Medulla oblongata (tissue), 1 donor: ENCODE measurements at regions not wholly inside any gene's neighbourhood (a gene's known extent, or its start where the extent isn't known, plus 50 kb on each side); places are given as distances from the start of the nearest gene placed in this dataset.
A peak's percentile ranks its signal among the peaks of the same experiment; 100 is the strongest.
"Not testable (repeated sequence)": the region's sequence is repeated elsewhere in the genome, so short reads cannot be mapped to it uniquely, and the experiment has no call there.

Experiments used
- DNase-seq: peaks from one replicate; pipeline ENCODE4 v3.0.0-alpha.2; 2015; ENCODE audit errors: extremely low spot score

DNA sequence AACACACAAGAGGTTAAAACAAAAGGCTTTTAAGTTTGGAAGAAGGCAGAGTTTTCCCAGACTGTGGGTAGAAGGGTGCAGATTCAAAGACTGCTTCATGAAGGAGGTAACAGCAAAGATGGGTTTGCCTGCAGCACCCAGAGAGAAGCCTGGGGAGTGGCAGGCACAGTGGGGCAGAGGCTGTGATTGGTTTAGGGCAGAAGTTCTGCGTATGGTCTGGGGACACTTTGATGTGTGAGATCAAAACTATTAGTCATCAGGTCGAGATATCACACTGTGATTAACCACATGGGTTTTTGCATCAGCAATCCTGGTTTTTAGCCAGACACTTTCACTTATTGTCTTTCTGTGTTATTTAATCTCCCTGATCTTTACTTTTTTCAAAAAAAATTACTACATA lies 188.8 kb upstream of the GLRA1 start:
- DNase-seq, result no peak

DNA sequence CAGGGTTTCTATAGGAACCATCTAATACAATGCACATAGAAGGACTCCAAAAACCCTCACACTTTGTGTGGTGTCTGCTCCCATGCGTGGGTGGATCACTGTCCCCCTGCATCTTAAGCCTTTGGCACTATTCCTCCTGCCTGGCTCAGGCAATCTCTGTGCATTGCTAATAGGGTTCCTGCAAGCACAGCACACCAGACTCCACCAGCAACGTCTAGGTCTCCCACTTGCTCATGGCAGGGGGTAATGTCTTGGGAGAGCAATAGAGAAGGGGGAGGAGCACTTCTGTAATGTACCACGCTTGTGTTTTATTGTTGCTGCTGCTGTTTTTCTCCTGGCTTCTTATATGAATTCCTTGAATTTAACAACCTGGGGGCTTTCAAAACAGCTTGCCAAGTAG lies 182.6 kb upstream of the GLRA1 start:
- no peak for DNase-seq

DNA sequence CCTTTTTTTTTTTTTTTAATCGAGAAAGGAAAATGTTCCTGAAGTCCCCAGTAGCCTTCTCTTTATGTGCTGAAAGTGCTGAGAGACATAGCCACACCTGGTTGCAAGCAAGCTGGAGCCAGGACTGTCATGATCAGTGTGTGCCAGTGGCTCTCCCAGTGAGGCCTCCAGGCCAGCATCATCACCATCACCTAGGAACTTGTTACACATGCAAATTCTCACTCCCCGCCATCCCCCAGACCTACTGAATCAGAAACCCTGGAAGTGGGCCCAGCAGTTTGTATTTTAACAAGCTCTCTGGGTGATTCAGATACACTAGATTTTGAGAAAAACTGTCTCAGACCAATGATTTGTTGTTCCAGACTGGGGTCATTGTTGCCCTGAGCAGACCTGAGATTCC lies 181.9 kb upstream of the GLRA1 start:
- no peak for DNase-seq

- DNase-seq, result no peak
These were observed 180.4 kb upstream of the GLRA1 start for GRCh38 chr5:152105085-152105484.

DNA sequence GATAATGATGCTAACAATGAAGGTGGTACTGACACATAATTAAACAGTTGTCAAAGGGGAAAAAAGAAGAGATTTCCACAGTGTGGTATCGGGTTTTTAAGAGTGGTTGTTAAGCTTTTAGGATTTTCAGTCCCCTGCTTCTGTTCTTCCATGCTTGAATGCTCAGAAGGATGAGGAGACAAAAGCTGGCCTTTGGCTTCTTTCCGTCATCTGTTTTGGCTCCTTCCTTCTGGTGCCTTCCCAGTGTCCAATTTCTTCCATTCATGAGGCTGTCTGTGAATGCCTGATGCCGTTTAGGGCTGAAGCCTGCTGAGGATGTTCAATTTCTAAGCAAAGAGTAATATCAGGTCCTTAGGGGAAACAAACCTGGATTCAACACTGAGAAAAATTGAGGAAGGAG lies 179.6 kb upstream of the GLRA1 start:
- peak; percentile 60 for DNase-seq

DNA sequence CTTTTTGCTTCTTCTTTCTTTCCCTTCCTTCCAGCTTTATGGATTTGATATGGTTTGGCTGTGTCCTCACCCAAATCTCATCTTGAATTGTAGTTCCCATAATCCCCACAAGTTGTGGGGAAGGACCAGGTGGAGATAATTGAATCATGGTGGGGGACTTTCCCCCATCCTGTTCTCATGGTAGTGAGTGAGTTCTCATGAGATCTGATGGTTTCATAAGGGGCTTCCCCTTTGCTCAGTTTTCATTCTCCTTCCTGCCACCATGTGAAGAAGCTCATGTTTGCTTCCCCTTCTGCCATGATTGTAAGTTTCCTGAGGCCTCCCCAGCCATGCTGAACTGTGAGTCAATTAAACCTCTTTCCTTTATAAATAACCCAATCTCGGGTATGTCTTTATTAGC lies 178.3 kb upstream of the GLRA1 start:
- DNase-seq, result not testable (repeated sequence)

GRCh38 chr5:152102057-152102456 lies 177.4 kb upstream of the GLRA1 start:
- no peak for DNase-seq

DNA sequence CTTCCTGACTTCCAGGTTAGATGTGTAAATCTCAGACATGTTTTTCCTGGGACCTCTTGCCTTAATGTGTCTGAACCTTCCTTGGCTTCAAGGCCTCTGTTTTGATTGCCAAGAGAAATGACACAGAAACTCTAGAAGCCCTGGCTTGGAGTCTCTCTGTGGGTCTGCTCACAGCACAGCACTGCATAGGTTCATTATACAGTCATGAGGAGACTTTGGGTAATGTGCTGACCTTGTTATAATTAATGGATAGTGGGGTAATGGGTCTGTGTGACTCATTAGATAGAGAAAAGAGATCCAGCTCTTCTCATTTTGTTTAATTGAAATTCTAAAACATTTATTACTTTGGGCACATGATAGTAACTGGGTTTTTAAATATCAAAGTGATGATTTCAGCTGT lies 175.8 kb upstream of the GLRA1 start:
- no peak for DNase-seq

GRCh38 chr5:152097128-152097527 lies 172.5 kb upstream of the GLRA1 start:
- DNase-seq, result no peak

GRCh38 chr5:152094716-152095115 lies 170.1 kb upstream of the GLRA1 start:
- DNase-seq, result no peak

DNA sequence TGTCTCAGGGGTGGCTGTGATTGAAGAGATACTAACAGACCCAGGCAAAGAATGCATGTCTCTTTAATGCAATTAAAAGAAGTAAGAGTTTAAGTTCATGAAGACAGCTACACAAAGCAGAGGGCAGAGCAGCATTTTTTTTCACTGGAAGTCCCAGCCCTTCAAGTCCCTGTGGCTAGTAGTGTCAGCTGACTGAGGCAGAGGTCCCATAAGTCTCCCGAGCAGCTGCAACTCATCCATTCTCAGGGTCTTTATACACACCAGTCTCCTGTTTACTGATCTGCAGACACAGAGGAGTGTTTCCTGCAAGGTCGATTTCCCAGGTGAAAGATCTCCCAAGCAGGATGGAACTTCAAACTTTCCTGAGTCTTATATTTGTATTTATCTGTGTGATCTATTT lies 169.4 kb upstream of the GLRA1 start:
- DNase-seq, result no peak

GRCh38 chr5:152092580-152092979 lies 167.9 kb upstream of the GLRA1 start:
- no peak for DNase-seq

- DNase-seq, result no peak
These were observed 165.0 kb upstream of the GLRA1 start for GRCh38 chr5:152089644-152090043.

GRCh38 chr5:152086668-152087067 lies 162.0 kb upstream of the GLRA1 start:
- DNase-seq, result no peak

GRCh38 chr5:152084476-152084875 lies 159.8 kb upstream of the GLRA1 start:
- no peak for DNase-seq

DNA sequence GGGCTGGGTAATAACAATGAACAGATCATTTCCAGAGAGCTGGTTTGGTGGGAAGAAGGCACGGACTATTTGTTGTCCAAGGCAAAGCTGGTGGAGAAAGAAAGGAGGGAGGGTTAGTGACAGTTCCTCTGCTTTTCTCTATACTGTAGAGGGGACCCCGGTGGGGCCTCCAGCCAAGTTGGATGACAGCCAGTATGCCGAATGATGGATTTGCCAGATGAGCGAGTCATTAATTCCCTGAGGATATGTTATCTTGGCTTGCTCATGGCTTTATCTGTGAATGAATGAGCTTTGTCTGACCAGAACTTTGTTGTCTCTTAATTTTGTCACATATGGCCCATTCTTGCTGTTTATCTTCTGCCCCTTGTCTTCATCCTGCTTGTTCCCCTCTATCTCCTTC lies 158.6 kb upstream of the GLRA1 start:
- DNase-seq, result no peak

DNA sequence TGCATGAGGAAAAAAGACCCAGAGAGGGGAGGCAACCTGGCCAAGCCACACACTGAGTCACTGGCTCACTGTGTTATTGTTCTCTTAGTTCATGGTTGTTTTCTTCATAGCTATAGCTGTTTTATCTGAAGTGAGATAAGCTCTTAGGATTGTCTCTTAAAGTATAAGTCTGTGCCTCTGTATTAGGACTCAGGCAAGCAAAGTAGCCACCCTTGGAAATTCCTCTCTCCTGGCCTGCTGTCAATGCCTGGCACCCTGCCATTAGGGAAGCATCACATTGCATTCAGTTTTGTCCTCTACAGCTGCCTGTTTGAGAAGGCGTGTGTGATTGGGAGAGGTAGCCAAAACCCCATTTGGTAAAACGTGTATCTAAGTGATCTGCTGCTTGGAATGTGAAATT lies 147.4 kb upstream of the GLRA1 start:
- DNase-seq, result no peak

- no peak for DNase-seq
These were observed 145.9 kb upstream of the GLRA1 start for GRCh38 chr5:152070591-152070990.

GRCh38 chr5:152066784-152067183 lies 142.1 kb upstream of the GLRA1 start:
- DNase-seq, result no peak

DNA sequence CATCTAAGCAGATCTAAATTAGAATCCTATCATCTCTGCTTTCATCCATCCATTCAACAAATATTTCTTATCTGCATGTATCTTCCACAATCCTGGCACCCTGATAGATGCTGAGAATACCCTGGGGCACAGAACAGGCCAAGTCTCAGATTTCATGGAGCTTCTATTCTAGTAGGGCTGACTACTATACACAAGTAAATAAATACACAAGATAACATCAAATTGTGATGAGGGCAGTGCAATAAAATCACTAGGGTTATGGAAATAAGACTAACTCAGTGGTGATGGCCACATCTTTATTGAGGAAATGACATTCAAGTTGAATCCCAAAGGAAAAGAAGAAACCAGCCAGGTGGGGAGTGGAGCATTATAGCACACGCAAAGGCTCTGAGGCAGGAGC lies 138.4 kb upstream of the GLRA1 start:
- no peak for DNase-seq

- no peak for DNase-seq
These were observed 136.4 kb upstream of the GLRA1 start for GRCh38 chr5:152061095-152061494.

DNA sequence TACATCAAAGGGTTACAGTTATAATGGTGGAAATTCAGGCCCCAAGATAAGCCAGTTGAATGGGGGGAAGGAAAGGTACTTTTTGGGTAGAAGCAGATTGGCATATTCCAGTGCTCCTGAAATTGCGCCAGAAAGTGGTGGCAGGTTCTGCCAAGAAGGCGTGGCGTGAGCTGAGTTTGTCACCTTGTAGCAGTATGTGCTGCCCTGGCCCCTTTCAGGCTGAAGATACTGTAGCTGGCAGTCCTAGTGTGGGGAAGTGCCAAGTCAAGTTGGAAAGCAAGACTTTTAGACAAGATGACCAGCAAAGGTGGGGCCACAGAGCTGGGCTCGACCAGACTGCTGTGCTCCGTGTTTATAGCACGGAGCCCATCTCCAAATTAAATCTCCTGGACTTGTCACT lies 133.6 kb upstream of the GLRA1 start:
- DNase-seq, result no peak

GRCh38 chr5:152056931-152057330 lies 132.3 kb upstream of the GLRA1 start:
- no peak for DNase-seq

DNA sequence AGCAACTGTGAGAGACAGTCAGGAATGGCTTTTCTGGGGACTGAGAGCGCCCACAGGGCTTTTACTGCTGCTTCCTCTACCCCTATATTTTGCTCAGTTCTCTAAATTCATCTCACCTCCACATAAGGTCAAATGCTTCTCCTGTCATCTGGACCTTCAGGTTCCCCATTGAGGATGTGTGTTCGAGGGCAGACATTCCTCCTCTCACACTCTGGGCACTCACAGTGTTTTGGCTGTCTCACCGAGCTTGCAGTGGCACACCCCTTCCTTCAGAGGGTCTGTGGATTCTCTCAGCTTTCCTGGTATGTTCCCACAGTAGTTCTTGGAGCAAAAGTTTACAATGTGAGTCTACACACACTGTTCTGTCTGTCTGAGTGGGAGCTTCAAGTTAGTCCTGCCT lies 127.8 kb upstream of the GLRA1 start:
- no peak for DNase-seq
